ENCODE measurements at regions not wholly inside any gene's neighbourhood (a gene's known extent, or its start where the extent isn't known, plus 50 kb on each side); places are given as distances from the start of the nearest gene placed in this dataset.

DNA sequence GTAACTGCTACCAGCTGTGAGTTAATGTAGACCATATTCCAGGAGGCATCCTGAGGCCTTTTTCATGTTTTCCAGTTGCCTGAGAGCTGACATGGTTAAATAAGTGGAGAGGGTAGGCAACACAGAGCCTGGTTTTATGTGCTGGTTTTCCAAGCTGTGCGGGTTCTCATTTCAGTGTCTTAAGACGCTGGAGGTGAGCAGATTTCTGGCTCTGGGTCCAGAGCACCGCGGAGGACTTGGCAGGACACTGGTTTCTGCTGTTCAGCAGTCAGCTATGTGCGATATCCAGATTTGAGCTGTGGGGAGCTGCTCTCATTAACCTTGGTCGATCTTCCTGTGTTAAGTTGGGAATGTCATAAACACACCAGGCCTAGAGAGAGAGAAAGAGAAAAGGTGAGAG lies 680.8 kb downstream of the BCL11B start:
- intact Hi-C loops (cut with DNase I) = no loop called here
- no peak overlapping the region for H3K27ac ChIP-seq
- no peaks in the 10 kb centered on the region for H3K27me3 ChIP-seq
- no peak for TF ChIP-seq CTCF (IDR thresholded peaks at IDR 0.05)
- no peak for TF ChIP-seq POLR2A (IDR thresholded peaks at IDR 0.05)
- 70 to 87% methylated on average over 6 of the region's 6 CpGs for WGBS, 2 donors
- H3K36me3 ChIP-seq = no peaks in the 10 kb centered on the region
- no peaks in the 10 kb centered on the region for H3K9me3 ChIP-seq
- DNase-seq = no peak
- H3K4me3 ChIP-seq (replicated peaks in 1 of 3) = no peak overlapping the region
- H3K4me1 ChIP-seq = no peaks in the 10 kb centered on the region

DNA sequence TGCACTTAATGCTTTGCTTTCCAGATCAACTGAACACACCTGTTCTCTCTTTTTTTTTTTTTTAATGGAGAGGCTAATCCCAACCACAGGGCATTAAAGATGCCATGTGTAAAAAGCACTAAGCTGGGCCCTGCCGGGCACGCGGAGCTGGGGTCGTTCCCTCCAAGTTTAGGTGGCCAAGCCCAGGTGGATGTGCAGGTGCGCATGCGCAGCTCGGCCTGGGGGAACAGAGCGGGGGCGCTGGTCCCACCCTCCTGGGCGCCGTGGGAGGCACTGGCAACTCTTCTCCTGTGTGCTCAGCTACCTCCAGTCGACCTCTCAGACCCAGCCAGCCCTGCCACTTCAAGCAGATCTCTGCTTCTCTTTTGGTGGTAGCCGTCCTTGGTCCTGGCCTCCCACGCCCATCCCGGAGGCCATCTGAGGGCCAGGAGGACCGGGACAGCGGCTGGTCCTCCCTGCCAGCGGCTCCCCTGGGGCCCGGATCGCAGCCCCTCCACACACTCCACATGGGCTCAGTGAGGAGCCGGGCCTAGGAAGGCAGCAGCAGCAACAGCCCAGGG lies 679.3 kb downstream of the BCL11B start:
- no peaks in the 10 kb centered on the region for H3K4me1 ChIP-seq
- DNase-seq = no peak
- H3K36me3 ChIP-seq = no peaks in the 10 kb centered on the region
- TF ChIP-seq POLR2A (IDR thresholded peaks at IDR 0.05) (no peak), CTCF (IDR thresholded peaks at IDR 0.05) (no peak)
- intact Hi-C loops (cut with DNase I) = no loop called here
- H3K4me3 ChIP-seq (replicated peaks in 1 of 3) = no peak overlapping the region
- no peaks in the 10 kb centered on the region for H3K27me3 ChIP-seq
- 92 to 93% methylated on average over 18 to 21 of the region's 21 CpGs for WGBS, 2 donors
- H3K9me3 ChIP-seq = no peaks in the 10 kb centered on the region
- H3K27ac ChIP-seq = no peak overlapping the region

GRCh38 chr14:98593361-98593761 lies 678.6 kb downstream of the BCL11B start:
- WGBS, 2 donors = 51 to 56% methylated on average over 8 of the region's 8 CpGs
- Histone ChIP-seq H3K27me3 (no peaks in the 10 kb centered on the region), H3K9me3 (no peaks in the 10 kb centered on the region), H3K4me1 (no peaks in the 10 kb centered on the region), H3K27ac (no peak overlapping the region), H3K36me3 (no peaks in the 10 kb centered on the region), H3K4me3 (replicated peaks in 1 of 3) (no peak overlapping the region)
- intact Hi-C loops (cut with DNase I) = no loop called here
- TF ChIP-seq CTCF (IDR thresholded peaks at IDR 0.05) (no peak), POLR2A (IDR thresholded peaks at IDR 0.05) (no peak)
- no peak for DNase-seq

DNA sequence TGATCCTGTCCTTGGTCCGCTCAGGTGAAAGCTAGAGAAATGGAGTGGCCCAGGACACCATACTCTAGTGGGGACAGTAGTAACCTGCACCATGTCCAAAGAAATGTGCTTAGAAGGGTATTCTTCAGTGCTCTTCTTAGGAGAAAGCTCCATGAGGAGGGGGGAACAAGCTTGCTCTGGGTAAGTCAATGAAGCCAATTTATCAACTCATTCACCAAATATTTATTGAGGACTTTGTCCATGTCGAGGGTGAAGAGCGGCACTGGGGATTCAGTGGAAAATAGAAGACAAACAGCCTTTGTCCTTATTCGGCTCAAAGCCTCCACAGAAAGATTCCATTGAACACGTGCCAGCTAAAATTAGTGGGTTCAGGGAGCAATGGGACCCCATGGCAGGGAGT lies 677.8 kb downstream of the BCL11B start:
- Histone ChIP-seq H3K27me3 (no peaks in the 10 kb centered on the region), H3K27ac (no peak overlapping the region), H3K4me3 (replicated peaks in 1 of 3) (no peak overlapping the region), H3K9me3 (no peaks in the 10 kb centered on the region), H3K4me1 (no peaks in the 10 kb centered on the region), H3K36me3 (no peaks in the 10 kb centered on the region)
- TF ChIP-seq CTCF (IDR thresholded peaks at IDR 0.05) (no peak), POLR2A (IDR thresholded peaks at IDR 0.05) (no peak)
- no peak for DNase-seq
- 84 to 87% methylated on average over 5 of the region's 5 CpGs for WGBS, 2 donors
- intact Hi-C loops (cut with DNase I) = no loop called here

DNA sequence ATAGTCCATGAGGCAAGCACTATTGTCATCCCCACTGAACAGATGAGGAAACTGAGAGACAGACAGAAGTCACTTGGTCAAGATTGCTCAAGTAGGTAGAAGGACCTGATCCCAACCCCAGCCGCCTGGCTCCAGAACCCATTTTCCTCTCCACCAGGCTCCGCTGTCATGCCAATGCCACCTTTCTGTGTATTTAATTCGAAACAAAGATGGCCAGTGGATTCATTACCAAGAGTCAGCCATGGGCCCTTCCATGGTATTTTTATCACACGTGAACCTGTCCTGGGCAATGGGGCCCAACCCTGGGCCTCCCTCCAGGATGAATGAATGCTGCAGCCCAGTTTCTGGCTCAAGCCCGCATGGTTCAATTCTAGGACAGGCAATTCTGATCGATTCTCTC lies 673.4 kb downstream of the BCL11B start:
- Histone ChIP-seq H3K4me1 (no peaks in the 10 kb centered on the region), H3K36me3 (no peaks in the 10 kb centered on the region), H3K9me3 (no peaks in the 10 kb centered on the region), H3K27ac (no peak overlapping the region), H3K4me3 (replicated peaks in 1 of 3) (no peak overlapping the region), H3K27me3 (no peaks in the 10 kb centered on the region)
- 97 to 100% methylated on average over 6 of the region's 6 CpGs for WGBS, 2 donors
- no peak for DNase-seq
- intact Hi-C loops (cut with DNase I) = no loop called here
- TF ChIP-seq POLR2A (IDR thresholded peaks at IDR 0.05) = no peak
- no peak for TF ChIP-seq CTCF (IDR thresholded peaks at IDR 0.05)
